K562 (cell line): ENCODE measurements at regions not wholly inside any gene's neighbourhood (a gene's known extent, or its start where the extent isn't known, plus 50 kb on each side); places are given as distances from the start of the nearest gene placed in this dataset.

Source experiments
- ARID1B ChIP-seq: fragments of 450-650 bp; IDR thresholded peaks from 2 replicates; pipeline ENCODE4 v1.6.1; 2016; ENCODE audit warnings: antibody characterized with exemption, mild to moderate bottlenecking, inconsistent platforms
- BCLAF1 ChIP-seq, 2 experiments: fragments of 450-650 bp in 1 of 2; IDR thresholded peaks; 2 replicates each; pipeline ENCODE4 v1.6.1; 2011 to 2017; ENCODE audit warnings: low read depth in 2 of 2, antibody characterized with exemption in 1 of 2, borderline replicate concordance in 1 of 2, low read length in 1 of 2, mild to moderate bottlenecking in 1 of 2, mixed read lengths in 1 of 2; ENCODE audit not compliant: control insufficient read depth in 1 of 2
- E2F5 ChIP-seq: sonication (generic); formaldehyde crosslinking; IDR thresholded peaks from 2 replicates; pipeline ENCODE4 v1.8.0; 2022; ENCODE audit warnings: mild to moderate bottlenecking, missing genetic modification reagents
- EGR1 ChIP-seq: fragments of 450-650 bp; conservative IDR thresholded peaks from 2 replicates; pipeline ENCODE4 v1.6.1; 2017; ENCODE audit warnings: mild to moderate bottlenecking
- GATAD2B ChIP-seq: fragments of 450-650 bp; IDR thresholded peaks from 2 replicates; pipeline ENCODE4 v1.6.1; 2017; ENCODE audit warnings: mild to moderate bottlenecking, borderline replicate concordance
- HDAC3 ChIP-seq: fragments of 450-650 bp; IDR thresholded peaks from 2 replicates; pipeline ENCODE4 v1.6.1; 2018; ENCODE audit warnings: borderline replicate concordance, mild to moderate bottlenecking, moderate library complexity; ENCODE audit not compliant: partially characterized antibody
- HMG20A ChIP-seq: fragments of 450-650 bp; formaldehyde crosslinking; conservative IDR thresholded peaks from 2 replicates; pipeline ENCODE4 v1.4.0; 2020; ENCODE audit warnings: mild to moderate bottlenecking, mixed read lengths
- PRDM10 ChIP-seq: fragments of 450-650 bp; IDR thresholded peaks from 2 replicates; pipeline ENCODE4 v1.6.1; 2018; ENCODE audit not compliant: partially characterized antibody
- ZNF592 ChIP-seq: fragments of 450-650 bp; IDR thresholded peaks from 2 replicates; pipeline ENCODE4 v1.6.1; 2017; ENCODE audit warnings: antibody characterized with exemption, mild to moderate bottlenecking

GRCh38 chr19:30879225-30879624, 470.0 kb downstream of the TSHZ3 start (continued):
- TF ChIP-seq E2F5 (CRISPR knock-in tag) (no peak), BCLAF1 (IDR thresholded peaks at IDR 0.05; ENCODE audit: borderline replicate concordance in 1 of 2, control insufficient read depth in 1 of 2, low read depth in 2 of 2, low read length in 1 of 2) (no peak), HMG20A (CRISPR knock-in tag) (no peak), PRDM10 (no peak), HDAC3 (no peak), ARID1B (no peak), EGR1 (no peak), ZNF592 (no peak), GATAD2B (no peak)
